C1 segment of cervical spinal cord (tissue), 14 donors: ENCODE measurements at regions not wholly inside any gene's neighbourhood (a gene's known extent, or its start where the extent isn't known, plus 50 kb on each side); places are given as distances from the start of the nearest gene placed in this dataset.

ENCODE experiments used
- DNase-seq, 14 donors: peaks; one replicate each; lab custom pipeline; 2025; lab: John Stamatoyannopoulos, UW

DNA sequence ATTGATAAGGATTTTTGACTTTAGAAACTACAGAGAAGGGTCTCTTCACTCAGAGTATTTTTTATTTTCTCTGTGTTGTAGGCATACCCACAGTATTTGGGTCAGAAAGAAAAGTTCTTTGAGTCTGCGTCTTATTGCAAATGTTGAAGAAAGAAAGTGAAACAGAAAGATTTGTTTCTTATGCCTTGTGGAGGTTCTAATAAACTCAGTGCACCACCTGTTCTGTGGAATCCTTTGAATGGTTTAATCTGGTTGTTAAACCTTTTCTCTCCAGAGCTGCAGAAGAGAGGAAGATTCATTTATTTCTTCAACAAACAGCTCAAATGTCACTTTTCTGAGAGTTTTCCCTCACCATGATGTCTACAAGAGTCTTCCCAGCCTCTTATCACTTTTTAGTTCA lies 146.6 kb upstream of the PLEKHG7 start:
- DNase-seq = no peak

DNA sequence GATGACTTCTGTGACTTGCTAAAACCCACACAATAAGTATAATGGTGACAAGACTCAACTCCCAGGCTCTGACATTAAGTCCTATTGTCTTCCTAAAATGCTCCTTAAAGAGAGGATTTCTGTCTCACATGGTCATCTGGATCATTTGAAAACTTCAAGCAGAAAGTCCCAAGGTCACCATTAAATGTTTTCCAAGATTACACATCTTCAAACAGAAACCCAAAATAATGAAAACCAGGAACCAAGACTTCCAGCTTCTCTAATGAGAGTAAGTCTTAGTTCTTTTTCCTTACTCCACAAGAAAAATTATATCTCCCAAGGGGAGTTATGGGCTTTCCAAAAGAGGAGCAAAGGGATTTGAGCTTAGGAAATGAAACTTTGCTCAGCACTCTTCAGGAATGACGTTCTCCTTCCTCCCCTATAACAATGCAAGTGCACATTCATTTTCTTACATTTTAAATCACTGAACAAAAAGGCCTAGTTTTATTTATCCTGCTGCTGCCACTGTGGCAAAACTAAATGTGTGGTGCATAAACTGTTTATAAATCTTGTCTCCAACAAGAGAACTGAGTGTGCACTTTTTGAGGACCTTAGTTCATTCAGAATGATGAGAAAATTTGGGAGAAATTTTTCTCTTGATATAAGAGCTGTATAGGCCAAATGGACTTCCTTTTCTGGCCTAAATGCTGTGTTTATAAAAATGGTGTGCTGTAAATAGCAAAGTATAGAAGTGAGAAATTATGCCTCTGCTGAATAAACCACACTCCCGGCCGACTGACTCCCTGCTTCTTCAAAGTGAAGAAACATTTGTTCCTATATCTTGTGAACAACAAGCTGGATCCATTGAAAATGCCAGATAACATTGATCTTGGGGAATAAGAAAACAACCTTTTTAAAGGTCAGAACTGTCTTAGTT lies 148.4 kb upstream of the PLEKHG7 start:
- no peak for DNase-seq

DNA sequence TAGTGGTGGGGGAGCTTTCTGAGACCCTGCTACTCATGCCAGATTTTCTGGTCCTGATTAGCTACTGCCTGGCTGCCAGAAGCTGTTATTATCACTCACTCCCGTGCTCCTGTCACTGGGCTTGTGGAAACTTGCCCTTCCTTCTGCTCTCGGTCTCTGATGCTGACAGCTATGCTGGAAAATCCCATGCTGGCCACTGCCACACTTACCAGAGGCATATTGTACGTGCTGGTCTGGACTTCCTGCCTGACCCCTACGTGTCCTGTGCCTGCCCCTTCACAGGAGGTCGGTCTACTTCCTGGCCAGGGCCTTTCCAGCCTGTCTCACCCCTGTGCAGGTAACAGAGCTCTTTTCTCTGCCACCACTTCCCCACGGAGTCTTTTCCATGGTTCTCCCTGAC lies 149.4 kb upstream of the PLEKHG7 start:
- peak in 1 of 14 donors; percentile 78 for DNase-seq

DNA sequence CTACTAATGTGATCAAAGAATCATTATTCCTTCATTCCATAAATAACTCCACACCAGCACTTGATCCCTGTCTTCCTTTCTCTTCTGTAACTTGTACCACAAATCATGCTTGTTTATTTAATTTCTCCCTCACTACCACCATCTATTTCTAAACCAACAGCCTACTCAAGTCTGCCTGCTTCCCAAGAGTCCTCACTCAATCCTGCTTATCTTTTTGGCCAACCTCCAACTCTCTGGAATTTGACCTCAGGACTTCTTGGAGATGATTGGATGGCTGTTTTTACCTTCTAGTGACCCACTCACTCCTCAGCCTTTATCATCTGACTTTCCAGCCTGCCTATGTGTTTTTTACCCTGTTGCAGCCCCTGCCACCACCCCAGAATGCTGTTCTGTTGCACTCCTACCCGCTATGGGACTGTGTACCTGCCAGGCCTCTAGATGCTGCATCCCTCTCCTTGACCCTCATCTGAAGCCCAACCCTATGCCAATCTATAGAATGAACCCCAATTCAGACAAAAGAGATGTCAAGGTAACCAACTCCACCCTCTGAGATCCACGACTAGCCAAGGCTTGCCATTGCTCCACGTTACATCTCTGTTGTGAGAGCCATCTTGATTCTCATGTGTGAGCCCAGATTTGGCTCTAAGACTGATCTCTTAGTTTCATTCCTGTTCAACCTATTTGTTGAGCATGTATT lies 150.2 kb upstream of the PLEKHG7 start:
- no peak for DNase-seq

DNA sequence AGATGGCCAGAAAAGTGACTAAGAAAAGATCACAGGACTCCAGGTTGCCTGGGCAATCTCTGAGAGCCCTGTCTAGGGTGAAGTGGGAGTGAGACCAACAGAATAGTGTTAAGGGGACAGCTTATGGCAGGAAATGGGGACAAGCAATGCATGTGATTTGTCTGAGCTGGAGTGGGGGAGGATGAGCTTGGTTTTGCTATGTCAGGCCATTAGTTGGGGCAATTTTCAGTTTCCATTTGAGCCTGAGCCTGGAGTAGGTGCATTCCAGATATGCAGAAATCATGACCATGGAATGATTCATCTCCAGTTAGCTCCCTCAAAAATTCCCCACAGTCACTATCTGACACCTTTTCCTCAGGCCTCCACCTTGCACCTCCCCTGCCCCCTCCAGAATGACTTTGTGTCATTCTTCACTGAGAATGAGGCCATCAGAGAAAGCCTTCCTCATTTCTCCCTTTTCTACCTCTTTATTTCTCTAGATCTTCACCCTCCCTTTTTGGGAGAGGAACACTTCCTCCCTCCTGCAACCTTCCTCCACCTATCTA lies 150.9 kb upstream of the PLEKHG7 start:
- DNase-seq = no peak

DNA sequence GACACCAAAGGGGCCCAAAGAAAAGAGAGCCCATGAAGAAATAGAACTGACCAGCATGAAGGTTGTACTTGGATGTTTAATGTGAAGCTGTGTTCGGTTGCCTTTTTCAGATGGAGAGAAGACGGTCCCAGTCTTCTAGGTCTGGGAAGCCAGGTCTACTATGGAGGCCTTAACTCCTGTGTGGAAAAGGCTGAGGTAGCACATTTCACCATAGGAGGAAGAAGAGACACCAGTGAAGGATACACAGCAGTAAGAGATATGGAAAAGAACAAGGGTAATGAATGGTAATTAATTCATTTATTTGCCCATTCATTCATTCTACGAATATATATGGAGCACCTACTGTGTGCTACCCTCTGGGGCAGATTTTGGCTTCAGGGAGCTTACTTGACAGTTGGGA lies 151.6 kb upstream of the PLEKHG7 start:
- DNase-seq = no peak

DNA sequence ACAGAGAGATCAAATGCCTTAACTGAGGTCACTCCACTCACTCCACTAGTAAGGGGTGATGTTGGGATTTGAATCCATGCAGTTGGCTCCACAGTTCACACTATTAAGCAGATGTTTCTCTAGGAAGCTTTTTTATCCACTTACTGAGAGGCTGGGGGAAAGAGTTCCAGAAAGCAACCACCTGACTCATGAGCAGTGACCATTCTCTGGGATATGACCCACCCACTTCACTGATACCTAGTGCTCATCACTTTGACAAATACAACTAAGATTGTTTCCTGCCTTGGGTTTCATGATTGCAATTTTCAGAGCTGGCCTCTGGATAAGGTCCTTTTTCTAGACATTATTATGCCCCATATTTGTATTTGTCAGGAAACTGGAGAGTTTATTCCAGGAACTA lies 152.1 kb upstream of the PLEKHG7 start:
- no peak for DNase-seq

DNA sequence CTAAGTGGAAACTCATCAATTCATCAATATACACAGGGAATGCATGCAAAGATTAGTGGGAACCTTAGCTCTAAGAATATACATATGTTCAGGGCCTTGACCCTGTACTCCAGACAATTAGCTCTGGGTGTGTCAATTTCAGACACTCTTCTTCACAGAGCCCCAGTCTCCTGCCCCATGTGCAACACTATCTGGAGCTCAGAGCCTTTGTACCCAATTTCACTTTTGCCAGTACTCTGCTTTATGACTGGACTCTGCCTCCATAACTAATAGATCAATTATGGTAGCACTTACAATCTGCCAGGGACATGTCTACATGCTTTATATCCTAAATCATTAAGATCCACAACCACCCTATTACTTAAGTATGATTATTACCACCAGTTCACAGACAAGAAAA lies 152.5 kb upstream of the PLEKHG7 start:
- no peak for DNase-seq

DNA sequence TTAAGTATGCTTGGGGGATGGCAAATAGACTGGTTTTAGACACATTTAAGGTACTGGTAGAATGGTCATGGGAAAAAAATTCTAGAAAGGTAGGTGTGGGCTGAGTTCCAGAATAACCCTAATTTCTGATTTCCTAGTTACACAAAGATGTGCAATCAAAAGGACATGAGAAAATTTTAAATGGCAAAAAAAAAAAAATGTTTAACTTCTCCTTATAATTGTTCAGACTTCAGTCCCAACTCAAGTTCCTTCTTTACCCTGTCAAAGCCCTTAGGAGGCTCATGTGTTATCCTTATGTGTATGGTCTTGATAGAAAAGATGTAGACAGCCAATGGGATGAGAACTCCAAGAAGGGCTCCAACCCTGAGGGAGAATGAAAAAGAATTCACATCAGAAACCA lies 153.3 kb upstream of the PLEKHG7 start:
- DNase-seq = no peak

DNA sequence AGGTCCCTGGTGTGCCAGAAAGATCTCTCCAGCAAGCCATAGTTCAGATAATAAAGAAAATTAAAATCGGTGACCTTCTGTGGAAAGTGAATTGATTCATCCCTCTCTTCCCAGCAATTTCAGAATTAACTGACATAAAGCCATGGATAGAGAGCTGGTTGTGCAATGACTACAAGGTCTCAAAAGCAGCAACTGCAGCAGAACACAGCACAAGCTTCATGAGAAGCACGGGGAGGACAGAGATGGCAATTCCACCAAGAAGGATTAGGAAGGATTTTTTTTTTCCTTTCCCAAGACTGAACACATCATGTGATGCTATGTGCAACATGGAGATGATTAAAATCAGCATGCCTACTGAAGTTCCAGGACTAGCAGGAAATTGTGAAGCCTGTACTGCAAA lies 154.9 kb upstream of the PLEKHG7 start:
- DNase-seq = no peak

DNA sequence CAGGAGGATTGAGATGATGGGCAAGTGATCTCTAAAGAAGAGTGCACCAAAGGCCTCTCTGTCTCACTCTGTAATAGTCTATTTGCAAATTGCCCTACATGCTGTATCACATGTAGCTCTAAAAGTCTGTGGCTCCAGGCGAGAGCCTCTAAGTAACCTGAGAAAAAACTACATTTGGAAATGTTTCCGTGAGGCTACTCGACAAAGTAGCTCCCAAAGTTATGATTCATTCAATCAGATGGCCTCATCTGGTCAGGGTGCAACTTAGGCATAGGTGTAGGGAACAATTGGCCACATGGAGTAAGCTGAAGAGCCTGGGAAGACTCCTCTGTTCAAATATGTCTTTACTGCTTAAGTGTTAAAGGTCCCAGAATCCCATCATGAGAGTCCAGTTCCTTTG lies 155.4 kb upstream of the PLEKHG7 start:
- DNase-seq = no peak

DNA sequence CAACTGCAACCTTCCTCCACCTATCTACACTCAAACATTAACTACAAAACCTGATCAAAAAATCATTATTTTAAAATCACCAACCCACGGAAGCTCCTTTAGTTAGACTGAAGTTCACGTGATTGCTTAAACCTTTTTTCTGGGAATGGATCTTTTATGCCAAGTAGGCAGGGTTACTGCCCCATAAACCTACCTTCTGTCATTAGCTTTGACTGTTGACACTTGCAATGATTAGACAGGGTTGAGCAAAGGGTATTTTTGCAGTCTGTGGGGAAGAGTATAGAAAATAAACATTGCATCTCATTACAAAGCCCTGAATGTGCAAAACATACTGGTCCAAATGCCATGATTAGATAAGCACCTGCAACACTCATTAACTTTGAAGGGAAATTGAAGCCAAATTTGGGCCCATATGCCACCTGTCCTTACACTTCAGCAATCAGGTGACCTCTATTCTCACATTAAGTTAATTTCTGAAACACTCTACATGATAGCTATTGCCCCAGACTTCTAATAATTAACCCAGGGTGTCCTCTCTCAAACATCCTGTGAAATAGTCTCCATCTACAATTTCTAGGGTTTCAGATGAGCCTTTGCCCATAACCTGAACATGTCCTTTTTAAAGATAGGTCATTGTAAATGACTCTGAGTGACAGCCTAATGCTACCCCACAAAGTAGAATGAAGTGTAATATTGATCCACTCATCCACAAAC lies 156.0 kb upstream of the PLEKHG7 start:
- DNase-seq = peak in 1 of 14 donors; percentile 10

DNA sequence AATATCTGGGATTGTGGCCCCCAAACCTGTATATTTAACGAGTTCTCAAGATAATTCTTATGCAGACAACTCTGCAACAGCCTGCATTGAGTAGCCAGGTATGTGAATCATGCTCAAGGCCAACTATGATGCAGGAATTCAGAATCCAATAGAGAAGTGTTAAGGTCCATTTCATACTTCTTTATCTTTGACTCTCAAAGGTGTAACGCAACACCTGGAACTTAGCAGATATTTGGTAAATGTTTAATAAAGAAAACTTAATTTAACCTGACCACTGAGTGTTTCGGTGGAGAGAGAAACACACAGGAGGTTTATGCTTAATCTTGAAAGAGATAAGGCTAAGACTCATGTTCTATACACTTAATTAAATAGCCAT lies 156.5 kb upstream of the PLEKHG7 start:
- DNase-seq = no peak

DNA sequence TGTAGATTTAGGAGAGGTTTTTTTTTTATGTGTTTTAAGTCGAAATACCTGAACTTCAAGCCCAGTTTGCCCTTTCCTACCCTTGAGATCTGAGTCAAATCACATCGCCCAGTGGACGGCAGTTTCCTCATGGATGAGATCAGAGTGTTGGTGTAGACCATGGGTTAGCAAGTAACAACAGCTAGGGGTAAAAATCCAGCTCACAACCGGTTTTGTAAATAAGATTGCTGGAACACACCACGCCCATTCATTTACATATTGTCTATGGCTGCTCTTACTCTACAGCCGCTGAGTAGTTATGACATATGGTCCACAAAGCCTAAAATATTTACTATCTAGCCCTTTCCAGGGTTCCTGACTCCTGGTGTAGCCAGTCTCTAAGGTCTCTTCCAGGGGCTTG lies 158.5 kb upstream of the PLEKHG7 start:
- DNase-seq = no peak

DNA sequence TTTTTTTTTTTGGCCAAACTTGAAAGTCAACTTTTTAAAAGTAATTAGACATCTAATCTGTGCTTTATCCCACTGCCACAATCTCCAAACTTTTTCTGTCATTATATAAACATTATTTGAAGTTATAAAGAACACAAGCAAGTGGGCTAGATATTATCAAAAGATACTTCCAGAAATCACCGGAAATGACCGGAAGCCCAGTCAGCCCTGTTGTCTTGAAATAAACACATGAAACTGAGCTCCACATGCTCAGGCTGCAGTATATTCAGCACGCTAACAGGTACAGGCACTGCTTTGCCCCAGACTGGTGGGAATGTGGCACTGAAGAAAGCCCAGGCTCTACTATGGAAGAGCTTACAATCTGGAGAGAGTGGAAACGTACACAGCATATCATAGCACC lies 158.9 kb upstream of the PLEKHG7 start:
- no peak for DNase-seq

DNA sequence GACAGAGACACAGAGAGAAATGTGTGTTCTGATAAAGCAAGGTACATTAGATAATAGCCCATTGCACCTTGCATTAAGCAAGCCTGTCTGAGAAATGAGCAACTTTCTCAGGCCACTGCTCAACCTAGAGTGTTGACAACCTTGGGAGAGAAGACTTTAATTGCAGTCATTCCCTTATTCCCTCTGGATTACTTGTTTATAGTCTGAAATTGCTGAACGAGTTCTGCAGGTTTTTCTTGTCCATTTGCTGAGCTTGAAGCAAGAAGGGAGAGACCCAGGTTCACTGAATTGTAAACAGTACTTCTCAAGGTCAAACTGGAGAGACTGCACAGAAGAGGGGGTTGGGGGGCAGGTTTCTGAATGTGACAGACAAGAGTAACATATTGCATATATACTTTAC lies 159.4 kb upstream of the PLEKHG7 start:
- DNase-seq = no peak

DNA sequence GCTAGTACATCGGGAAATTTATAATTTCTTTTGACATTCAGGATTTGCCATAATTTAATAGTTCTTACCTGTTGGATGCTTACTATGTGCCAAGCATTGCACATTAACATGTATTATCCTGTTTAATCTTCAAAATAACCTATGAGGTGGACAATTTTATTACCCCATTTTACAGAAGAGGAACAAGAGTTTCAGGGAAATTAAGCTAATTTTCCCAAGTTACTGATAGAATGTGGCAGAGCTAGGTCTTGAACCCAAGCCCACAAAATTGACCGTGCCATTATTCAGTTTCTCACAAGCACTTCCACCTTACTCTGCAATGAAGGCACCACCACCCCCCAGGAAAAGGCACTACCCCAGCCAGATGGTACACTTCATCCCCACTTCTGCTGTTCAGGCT lies 161.1 kb upstream of the PLEKHG7 start:
- no peak for DNase-seq

DNA sequence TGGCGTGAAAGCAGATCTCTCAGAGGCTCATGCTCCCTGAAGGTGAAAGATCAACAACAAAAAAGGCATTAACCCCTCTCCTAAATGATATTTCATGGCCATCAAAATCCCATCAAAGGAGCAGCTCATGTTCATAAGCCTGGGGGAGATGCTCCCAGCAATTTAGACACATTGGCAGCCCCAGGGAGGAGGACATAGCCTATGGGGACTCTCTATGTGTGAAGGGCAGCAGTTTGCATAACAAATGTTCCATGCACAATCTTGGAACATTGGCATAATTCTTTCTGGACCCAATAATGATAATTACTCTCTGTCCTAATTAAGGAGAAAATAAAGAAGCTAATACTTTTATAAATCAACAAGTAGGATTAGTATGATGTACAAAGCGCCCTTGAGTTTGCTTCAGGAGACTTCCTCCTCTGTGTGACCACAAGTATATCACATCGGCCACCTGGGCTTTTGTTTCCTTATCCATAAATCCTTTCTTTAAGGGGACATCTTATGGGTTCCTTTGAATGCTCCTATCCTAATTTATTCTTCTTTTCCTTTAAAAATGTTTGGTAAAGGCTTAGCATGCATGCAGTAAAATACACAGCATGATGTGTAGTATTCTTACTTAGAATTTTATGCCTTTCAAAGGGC lies 161.9 kb upstream of the PLEKHG7 start:
- peak in 1 of 14 donors; percentile 2 for DNase-seq

DNA sequence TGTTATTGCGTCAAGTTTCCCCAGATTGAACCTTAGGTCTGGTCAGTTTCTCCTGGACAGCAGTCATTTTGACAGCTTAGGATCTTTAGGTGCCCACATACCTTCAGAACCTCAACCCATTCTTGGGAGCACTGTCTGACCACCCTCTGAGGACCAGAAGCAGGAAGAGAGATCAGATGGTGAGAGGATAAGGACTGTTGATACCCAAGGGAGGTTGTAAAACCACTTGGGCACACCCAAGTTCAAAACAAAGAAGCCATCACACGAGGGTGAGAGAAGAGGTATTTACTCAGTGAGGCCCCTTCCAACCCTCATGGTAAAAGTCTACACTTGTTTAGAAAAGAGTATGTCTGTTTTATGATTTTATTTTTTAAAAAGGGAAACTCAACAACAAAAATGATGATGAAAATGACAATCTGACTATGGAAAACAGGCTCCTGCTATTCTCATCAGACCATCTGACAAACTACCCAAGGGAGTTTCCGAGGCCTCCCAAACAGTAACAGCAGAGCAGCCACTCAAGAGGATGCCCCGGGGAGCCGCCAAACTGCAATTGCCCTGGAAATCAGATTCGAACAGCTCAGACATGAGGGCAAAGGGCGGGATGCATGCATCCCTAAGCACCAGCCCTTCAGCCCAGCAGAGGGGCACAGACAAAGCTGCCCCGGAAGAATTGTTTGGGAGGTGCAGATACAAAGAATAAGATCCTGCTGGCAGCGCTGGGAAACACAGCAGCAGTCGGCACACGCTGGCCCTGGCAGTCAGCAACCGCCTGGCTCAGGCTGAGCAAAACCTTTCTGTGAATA lies 162.6 kb upstream of the PLEKHG7 start:
- peak in 5 of 14 donors; percentile 5 to 80 (median 13) for DNase-seq

DNA sequence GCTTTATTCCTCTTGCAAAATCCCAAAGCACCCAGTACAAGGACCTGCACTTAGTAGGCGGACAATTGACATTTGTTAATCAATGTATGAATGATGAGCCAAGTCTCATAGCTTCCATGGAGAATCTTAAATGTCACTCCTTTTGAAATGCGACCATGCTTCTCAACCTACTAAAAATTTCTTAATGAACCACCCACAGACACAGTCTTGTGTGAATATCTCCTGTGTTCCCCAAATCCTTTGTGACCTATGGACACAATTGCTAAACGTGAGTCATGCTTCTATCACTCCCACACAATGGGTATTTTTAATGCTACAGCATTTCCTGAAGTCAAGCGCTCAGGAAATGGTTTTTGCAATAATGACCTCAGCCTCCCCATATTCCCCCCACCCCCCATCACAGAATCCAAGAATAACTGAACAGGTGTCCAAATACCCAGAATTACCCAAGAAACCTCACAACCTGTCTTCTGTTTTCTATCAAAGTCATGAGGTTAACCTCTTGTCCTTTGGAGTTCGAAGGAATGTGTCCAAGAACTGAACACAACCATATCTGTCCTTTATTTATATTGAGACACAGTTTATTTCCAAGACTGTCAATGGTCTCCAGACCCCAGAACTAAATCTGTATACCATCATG lies 163.6 kb upstream of the PLEKHG7 start:
- peak in 1 of 14 donors; percentile 1 for DNase-seq
